OCI-LY1 (cell line): ENCODE measurements at regions not wholly inside any gene's neighbourhood (a gene's known extent, or its start where the extent isn't known, plus 50 kb on each side); places are given as distances from the start of the nearest gene placed in this dataset.

Source experiments
- EZH2 ChIP-seq: fragments of 200-600 bp; sonication (generic), shearing (Covaris generic); IDR thresholded peaks from 2 replicates; pipeline ENCODE4 v1.8.0; 2017; ENCODE audit warnings: borderline replicate concordance, mixed run types, mild to moderate bottlenecking, antibody characterized with exemption, low read length, moderate library complexity, mixed read lengths
- TF ChIP-seq, protein P1 (sequence below): fragments of 200-600 bp; sonication (generic), shearing (Covaris generic); IDR thresholded peaks from 2 replicates; pipeline ENCODE4 v1.5.1; 2017; ENCODE audit warnings: mild to moderate bottlenecking, antibody characterized with exemption, low read length, moderate library complexity, mixed read lengths

DNA sequence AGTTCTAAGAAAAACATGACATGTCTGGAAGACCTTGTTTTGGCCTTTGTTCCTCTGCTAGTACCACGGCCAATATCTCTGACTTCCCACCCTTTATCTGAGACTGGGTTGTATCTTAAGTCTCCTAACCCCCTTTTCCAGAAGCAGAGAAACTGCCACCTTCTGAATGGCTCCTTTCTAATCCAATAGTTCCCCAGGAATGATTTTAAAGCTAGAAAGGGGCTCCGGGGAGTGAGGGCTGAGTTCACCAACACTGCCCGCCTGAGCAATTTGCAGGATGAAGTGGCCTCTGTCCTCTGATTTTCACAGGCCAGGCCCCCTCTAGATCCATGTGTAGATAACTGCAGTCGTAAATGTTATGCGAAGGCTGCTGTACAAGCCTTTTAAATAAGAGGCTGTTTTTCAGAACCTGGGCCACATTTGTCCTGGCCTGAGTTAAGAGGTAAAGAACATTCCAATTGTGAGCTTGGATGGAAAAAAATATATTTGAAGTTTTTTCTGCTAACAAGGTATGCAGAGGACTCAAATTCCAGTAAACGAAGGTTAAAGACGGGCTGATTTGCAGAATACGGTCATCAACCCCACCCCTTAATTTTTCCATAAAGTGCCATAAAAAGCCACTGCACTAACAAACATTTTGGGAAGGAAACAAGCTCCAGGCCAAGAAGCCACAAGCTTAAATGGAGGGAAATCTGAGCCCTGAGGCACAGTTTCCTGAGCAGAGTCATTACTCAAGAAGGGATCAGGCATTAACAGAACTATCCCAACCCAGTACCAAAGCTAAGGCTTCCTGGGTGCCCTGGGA, 117.0 kb upstream of the MAF start:
- TF ChIP-seq EZH2: no peak
- TF ChIP-seq, protein P1, sequence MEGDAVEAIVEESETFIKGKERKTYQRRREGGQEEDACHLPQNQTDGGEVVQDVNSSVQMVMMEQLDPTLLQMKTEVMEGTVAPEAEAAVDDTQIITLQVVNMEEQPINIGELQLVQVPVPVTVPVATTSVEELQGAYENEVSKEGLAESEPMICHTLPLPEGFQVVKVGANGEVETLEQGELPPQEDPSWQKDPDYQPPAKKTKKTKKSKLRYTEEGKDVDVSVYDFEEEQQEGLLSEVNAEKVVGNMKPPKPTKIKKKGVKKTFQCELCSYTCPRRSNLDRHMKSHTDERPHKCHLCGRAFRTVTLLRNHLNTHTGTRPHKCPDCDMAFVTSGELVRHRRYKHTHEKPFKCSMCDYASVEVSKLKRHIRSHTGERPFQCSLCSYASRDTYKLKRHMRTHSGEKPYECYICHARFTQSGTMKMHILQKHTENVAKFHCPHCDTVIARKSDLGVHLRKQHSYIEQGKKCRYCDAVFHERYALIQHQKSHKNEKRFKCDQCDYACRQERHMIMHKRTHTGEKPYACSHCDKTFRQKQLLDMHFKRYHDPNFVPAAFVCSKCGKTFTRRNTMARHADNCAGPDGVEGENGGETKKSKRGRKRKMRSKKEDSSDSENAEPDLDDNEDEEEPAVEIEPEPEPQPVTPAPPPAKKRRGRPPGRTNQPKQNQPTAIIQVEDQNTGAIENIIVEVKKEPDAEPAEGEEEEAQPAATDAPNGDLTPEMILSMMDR: no peak
